ENCODE measurements at regions not wholly inside any gene's neighbourhood (a gene's known extent, or its start where the extent isn't known, plus 50 kb on each side); places are given as distances from the start of the nearest gene placed in this dataset.

DNA sequence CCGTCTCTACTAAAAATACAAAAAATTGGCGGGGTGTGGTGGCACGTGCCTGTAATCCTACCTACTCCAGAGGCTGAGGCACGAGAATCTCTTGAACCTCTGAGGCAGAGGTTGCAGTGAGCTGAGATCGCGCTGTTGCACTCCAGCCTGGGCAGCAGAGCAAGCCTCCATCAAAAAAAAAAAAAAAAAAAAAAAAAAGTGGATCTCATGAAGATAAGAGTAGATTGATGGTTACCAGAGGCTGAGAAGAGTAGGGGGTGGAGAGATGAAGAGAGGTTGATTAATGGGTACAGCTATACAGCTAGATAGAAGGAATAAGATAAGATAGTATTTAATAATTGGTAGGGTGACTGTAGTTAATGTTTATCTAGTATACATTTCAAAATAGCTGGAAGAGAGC lies 65.9 kb upstream of the LRRC3B start:
- Histone ChIP-seq H3K4me2 (ENCODE audit: insufficient read depth, low read length) (no peak overlapping the region), H3K9me1 (ENCODE audit: control insufficient read depth, insufficient read depth, low read length) (no peaks in the 10 kb centered on the region), H3K4me3 (no peak overlapping the region), H3K9me3 (replicated peaks; ENCODE audit: control insufficient read depth, insufficient read depth, low read depth, low read length) (no peaks in the 10 kb centered on the region), H3K27ac (ENCODE audit: extremely low read depth, low read depth, low read length) (no peak overlapping the region), H3K9ac (ENCODE audit: insufficient read depth in 1 of 2, low read depth in 2 of 2, low read length in 2 of 2) (no peak overlapping the region), H3K4me1 (replicated peaks in 1 of 2; ENCODE audit: control insufficient read depth in 2 of 2, insufficient read depth in 2 of 2, low read length in 2 of 2) (no peaks in the 10 kb centered on the region), H2AFZ (ENCODE audit: low read depth, low read length) (no peak overlapping the region), H3K27me3 (ENCODE audit: control insufficient read depth in 2 of 2, insufficient read depth in 2 of 2, low read length in 2 of 2) (no peaks in the 10 kb centered on the region), H3K36me3 (ENCODE audit: control insufficient read depth, insufficient read depth, low read length) (no peaks in the 10 kb centered on the region), H3K79me2 (ENCODE audit: control insufficient read depth, insufficient read depth, low read length) (no peaks in the 10 kb centered on the region), H4K20me1 (replicated peaks; ENCODE audit: control insufficient read depth, insufficient read depth, low read length) (no peaks in the 10 kb centered on the region)
- no TSS peak for BruUV-seq (replicated peaks)
- FAIRE-seq = no peak
- ChIA-PET POLR2A (no interaction called here), CTCF (ENCODE audit: low intra/inter-chr PET ratio) (no interaction called here)
- in situ Hi-C loops (cut with MboI) (no loop called here), intact Hi-C loops (cut with micrococcal nuclease) (no loop called here)
- DNase-seq (ENCODE audit: extremely low read depth in 1 of 4, low spot score in 3 of 4) = no peak
- WGBS (ENCODE audit: insufficient coverage, low coverage, missing lambda C conversion rate) = 3% methylated on average over 6 of the region's 6 CpGs
- ATAC-seq = no peak
- TF ChIP-seq ZNF696 (CRISPR knock-in tag; conservative IDR thresholded peaks at IDR 0.05) (no peak), NR2C1 (IDR thresholded peaks at IDR 0.05) (no peak), NR2C1 (tag; IDR thresholded peaks at IDR 0.05) (no peak), ASH1L (IDR thresholded peaks at IDR 0.05; ENCODE audit: borderline replicate concordance, low read depth, partially characterized antibody) (no peak), POLR2AphosphoS2 (IDR thresholded peaks at IDR 0.05; ENCODE audit: low read length) (no peak), RB1 (IDR thresholded peaks at IDR 0.05; ENCODE audit: low read depth) (no peak), PPARD (CRISPR knock-in tag; IDR thresholded peaks at IDR 0.05) (no peak), ZNF197 (CRISPR knock-in tag; IDR thresholded peaks at IDR 0.05; ENCODE audit: low read depth) (no peak), TCF7 (IDR thresholded peaks at IDR 0.05; ENCODE audit: borderline replicate concordance) (no peak), ZNF253 (CRISPR knock-in tag; conservative IDR thresholded peaks at IDR 0.05) (no peak), SNIP1 (IDR thresholded peaks at IDR 0.05; ENCODE audit: low read depth) (no peak), MAFG (tag; conservative IDR thresholded peaks at IDR 0.05) (no peak), HMG20A (CRISPR knock-in tag; conservative IDR thresholded peaks at IDR 0.05) (no peak), KDM5B (IDR thresholded peaks at IDR 0.05; ENCODE audit: insufficient replicate concordance, low read depth, low read length) (no peak), NFIC (IDR thresholded peaks at IDR 0.05) (no peak), CBFA2T2 (conservative IDR thresholded peaks at IDR 0.05) (no peak)
- TF ChIP-seq, protein P1, sequence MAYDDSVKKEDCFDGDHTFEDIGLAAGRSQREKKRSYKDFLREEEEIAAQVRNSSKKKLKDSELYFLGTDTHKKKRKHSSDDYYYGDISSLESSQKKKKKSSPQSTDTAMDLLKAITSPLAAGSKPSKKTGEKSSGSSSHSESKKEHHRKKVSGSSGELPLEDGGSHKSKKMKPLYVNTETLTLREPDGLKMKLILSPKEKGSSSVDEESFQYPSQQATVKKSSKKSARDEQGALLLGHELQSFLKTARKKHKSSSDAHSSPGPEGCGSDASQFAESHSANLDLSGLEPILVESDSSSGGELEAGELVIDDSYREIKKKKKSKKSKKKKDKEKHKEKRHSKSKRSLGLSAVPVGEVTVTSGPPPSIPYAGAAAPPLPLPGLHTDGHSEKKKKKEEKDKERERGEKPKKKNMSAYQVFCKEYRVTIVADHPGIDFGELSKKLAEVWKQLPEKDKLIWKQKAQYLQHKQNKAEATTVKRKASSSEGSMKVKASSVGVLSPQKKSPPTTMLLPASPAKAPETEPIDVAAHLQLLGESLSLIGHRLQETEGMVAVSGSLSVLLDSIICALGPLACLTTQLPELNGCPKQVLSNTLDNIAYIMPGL (CRISPR knock-in tag; IDR thresholded peaks at IDR 0.05) = no peak
- TF ChIP-seq, protein P2, sequence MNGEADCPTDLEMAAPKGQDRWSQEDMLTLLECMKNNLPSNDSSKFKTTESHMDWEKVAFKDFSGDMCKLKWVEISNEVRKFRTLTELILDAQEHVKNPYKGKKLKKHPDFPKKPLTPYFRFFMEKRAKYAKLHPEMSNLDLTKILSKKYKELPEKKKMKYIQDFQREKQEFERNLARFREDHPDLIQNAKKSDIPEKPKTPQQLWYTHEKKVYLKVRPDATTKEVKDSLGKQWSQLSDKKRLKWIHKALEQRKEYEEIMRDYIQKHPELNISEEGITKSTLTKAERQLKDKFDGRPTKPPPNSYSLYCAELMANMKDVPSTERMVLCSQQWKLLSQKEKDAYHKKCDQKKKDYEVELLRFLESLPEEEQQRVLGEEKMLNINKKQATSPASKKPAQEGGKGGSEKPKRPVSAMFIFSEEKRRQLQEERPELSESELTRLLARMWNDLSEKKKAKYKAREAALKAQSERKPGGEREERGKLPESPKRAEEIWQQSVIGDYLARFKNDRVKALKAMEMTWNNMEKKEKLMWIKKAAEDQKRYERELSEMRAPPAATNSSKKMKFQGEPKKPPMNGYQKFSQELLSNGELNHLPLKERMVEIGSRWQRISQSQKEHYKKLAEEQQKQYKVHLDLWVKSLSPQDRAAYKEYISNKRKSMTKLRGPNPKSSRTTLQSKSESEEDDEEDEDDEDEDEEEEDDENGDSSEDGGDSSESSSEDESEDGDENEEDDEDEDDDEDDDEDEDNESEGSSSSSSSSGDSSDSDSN (IDR thresholded peaks at IDR 0.05; ENCODE audit: borderline replicate concordance in 1 of 2, low read depth in 2 of 2, low read length in 2 of 2) = no peak
- TF ChIP-seq, protein P3, sequence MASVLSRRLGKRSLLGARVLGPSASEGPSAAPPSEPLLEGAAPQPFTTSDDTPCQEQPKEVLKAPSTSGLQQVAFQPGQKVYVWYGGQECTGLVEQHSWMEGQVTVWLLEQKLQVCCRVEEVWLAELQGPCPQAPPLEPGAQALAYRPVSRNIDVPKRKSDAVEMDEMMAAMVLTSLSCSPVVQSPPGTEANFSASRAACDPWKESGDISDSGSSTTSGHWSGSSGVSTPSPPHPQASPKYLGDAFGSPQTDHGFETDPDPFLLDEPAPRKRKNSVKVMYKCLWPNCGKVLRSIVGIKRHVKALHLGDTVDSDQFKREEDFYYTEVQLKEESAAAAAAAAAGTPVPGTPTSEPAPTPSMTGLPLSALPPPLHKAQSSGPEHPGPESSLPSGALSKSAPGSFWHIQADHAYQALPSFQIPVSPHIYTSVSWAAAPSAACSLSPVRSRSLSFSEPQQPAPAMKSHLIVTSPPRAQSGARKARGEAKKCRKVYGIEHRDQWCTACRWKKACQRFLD (CRISPR knock-in tag; IDR thresholded peaks at IDR 0.05) = no peak

Data from K562 (cell line).